ENCODE measurements at regions not wholly inside any gene's neighbourhood (a gene's known extent, or its start where the extent isn't known, plus 50 kb on each side); places are given as distances from the start of the nearest gene placed in this dataset.

GRCh38 chr20:22836877-22837276, 198.2 kb upstream of the SSTR4 start:
- Histone ChIP-seq H3K79me2 (ENCODE audit: control insufficient read depth, insufficient read depth, low read length) (no peaks in the 10 kb centered on the region), H3K27ac (ENCODE audit: extremely low read depth, low read depth, low read length) (peak overlapping the region; percentile 63), H4K20me1 (replicated peaks; ENCODE audit: control insufficient read depth, insufficient read depth, low read length) (no peaks in the 10 kb centered on the region), H3K27me3 (ENCODE audit: control insufficient read depth in 2 of 2, insufficient read depth in 2 of 2, low read length in 2 of 2) (no peaks in the 10 kb centered on the region), H3K4me2 (ENCODE audit: insufficient read depth, low read length) (peak overlapping the region; percentile 38; the same call in 1 of the 2 replicates), H3K9me3 (replicated peaks; ENCODE audit: control insufficient read depth, insufficient read depth, low read depth, low read length) (no peaks in the 10 kb centered on the region; the same call in 1 of the 2 replicates), H2AFZ (ENCODE audit: low read depth, low read length) (peak overlapping the region; percentile 78), H3K36me3 (ENCODE audit: control insufficient read depth, insufficient read depth, low read length) (no peaks in the 10 kb centered on the region), H3K9me1 (ENCODE audit: control insufficient read depth, insufficient read depth, low read length) (no peaks in the 10 kb centered on the region), H3K4me1 (replicated peaks in 1 of 2; ENCODE audit: control insufficient read depth in 2 of 2, insufficient read depth in 2 of 2, low read length in 2 of 2) (peaks cover 14 to 41% of the 10 kb centered on the region in 2 experiments), H3K9ac (ENCODE audit: insufficient read depth in 1 of 2, low read depth in 2 of 2, low read length in 2 of 2) (peak overlapping the region in 1 of 2 experiments; percentile 29; a peak in 1 of 4 replicates), H3K4me3 (no peak overlapping the region)
- peak; percentile 28 to 74 (median 38) for DNase-seq (ENCODE audit: extremely low read depth in 1 of 4, low spot score in 3 of 4)
- WGBS (ENCODE audit: insufficient coverage, low coverage, missing lambda C conversion rate), result 0% methylated on average over 1 of the region's 1 CpG
- BruUV-seq (replicated peaks), result no TSS peak
- peak; percentile 72 for ATAC-seq
- in situ Hi-C loops (cut with MboI), result no loop called here
- peak; percentile 79 for FAIRE-seq
- ChIA-PET POLR2A (interaction anchor here (0.8 kb wide), 1 partner anchor 129 kb away, joined by 3 read pairs; no protein-coding TSS in a partner anchor), CTCF (ENCODE audit: low intra/inter-chr PET ratio) (no interaction called here)
- intact Hi-C loops (cut with micrococcal nuclease), result no loop called here
- TF ChIP-seq MAFF (IDR thresholded peaks at IDR 0.05; ENCODE audit: low read length) (peak; percentile 92), ZZZ3 (IDR thresholded peaks at IDR 0.05) (no peak), ASH1L (IDR thresholded peaks at IDR 0.05; ENCODE audit: borderline replicate concordance, low read depth, partially characterized antibody) (no peak), NR2C2 (CRISPR knock-in tag; IDR thresholded peaks at IDR 0.05) (no peak), NR2C2 (tag; IDR thresholded peaks at IDR 0.05) (peak; percentile 63), NR4A1 (CRISPR knock-in tag; IDR thresholded peaks at IDR 0.05) (no peak), NR4A1 (tag; IDR thresholded peaks at IDR 0.05) (peak; percentile 63), HDAC8 (tag; IDR thresholded peaks at IDR 0.05) (no peak), DMBX1 (CRISPR knock-in tag; IDR thresholded peaks at IDR 0.05; ENCODE audit: borderline replicate concordance) (peak; percentile 48; the same call in 1 of the 2 replicates), ZBTB17 (CRISPR knock-in tag; IDR thresholded peaks at IDR 0.05) (no peak), ZBTB7A (IDR thresholded peaks at IDR 0.05; ENCODE audit: borderline replicate concordance, control insufficient read depth, low read depth, low read length) (no peak), SRSF3 (IDR thresholded peaks at IDR 0.05; ENCODE audit: insufficient read depth, low read length) (no peak), KAT7 (CRISPR knock-in tag; IDR thresholded peaks at IDR 0.05; ENCODE audit: borderline replicate concordance) (no peak), MAFK (IDR thresholded peaks at IDR 0.05; ENCODE audit: low read length) (peak; percentile 89), L3MBTL2 (IDR thresholded peaks at IDR 0.05) (peak; percentile 79), GABPB1 (CRISPR knock-in tag; IDR thresholded peaks at IDR 0.05) (no peak), NFE2L1 (tag; IDR thresholded peaks at IDR 0.05; ENCODE audit: borderline replicate concordance, low read depth) (peak; percentile 93), ELF4 (CRISPR knock-in tag; IDR thresholded peaks at IDR 0.05) (no peak), POLR2A (conservative IDR thresholded peaks at IDR 0.05) (no peak)
- TF ChIP-seq, protein P1, sequence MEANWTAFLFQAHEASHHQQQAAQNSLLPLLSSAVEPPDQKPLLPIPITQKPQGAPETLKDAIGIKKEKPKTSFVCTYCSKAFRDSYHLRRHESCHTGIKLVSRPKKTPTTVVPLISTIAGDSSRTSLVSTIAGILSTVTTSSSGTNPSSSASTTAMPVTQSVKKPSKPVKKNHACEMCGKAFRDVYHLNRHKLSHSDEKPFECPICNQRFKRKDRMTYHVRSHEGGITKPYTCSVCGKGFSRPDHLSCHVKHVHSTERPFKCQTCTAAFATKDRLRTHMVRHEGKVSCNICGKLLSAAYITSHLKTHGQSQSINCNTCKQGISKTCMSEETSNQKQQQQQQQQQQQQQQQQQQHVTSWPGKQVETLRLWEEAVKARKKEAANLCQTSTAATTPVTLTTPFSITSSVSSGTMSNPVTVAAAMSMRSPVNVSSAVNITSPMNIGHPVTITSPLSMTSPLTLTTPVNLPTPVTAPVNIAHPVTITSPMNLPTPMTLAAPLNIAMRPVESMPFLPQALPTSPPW (CRISPR knock-in tag; IDR thresholded peaks at IDR 0.05), result peak; percentile 22; the same call in 1 of the 2 replicates

Data from K562 (cell line).